ENCODE measurements at regions not wholly inside any gene's neighbourhood (a gene's known extent, or its start where the extent isn't known, plus 50 kb on each side); places are given as distances from the start of the nearest gene placed in this dataset.
"Not testable (repeated sequence)": the region's sequence is repeated elsewhere in the genome, so short reads cannot be mapped to it uniquely, and the experiment has no call there.

- DNase-seq (ENCODE audit: low read depth): no peak
Observed at GRCh38 chr15:91414124-91414523, 314.1 kb downstream of the SV2B start.

- DNase-seq (ENCODE audit: low read depth): not testable (repeated sequence)
Observed at GRCh38 chr15:91415258-91415657, 315.2 kb downstream of the SV2B start.

- no peak for DNase-seq (ENCODE audit: low read depth)
Observed at GRCh38 chr15:91420689-91421088, 320.6 kb downstream of the SV2B start.

- DNase-seq (ENCODE audit: low read depth): no peak
Observed at GRCh38 chr15:91422797-91423196, 322.7 kb downstream of the SV2B start.

GRCh38 chr15:91424001-91424400, 323.9 kb downstream of the SV2B start:
- DNase-seq (ENCODE audit: low read depth): no peak

- DNase-seq (ENCODE audit: low read depth): peak; percentile 6
Observed at GRCh38 chr15:91426412-91426811, 326.4 kb downstream of the SV2B start.

GRCh38 chr15:91429973-91430372, 329.9 kb downstream of the SV2B start:
- no peak for DNase-seq (ENCODE audit: low read depth)

- DNase-seq (ENCODE audit: low read depth): no peak
Observed at GRCh38 chr15:91431041-91431715, 331.1 kb downstream of the SV2B start.

- no peak for DNase-seq (ENCODE audit: low read depth)
Observed at GRCh38 chr15:91435113-91435512, 335.1 kb downstream of the SV2B start.

- no peak for DNase-seq (ENCODE audit: low read depth)
Observed at GRCh38 chr15:91444656-91445055, 344.6 kb downstream of the SV2B start.

GRCh38 chr15:91445695-91446228, 345.7 kb downstream of the SV2B start:
- DNase-seq (ENCODE audit: low read depth): no peak

GRCh38 chr15:91447991-91448644, 348.1 kb downstream of the SV2B start:
- DNase-seq (ENCODE audit: low read depth): no peak

- DNase-seq (ENCODE audit: low read depth): not testable (repeated sequence)
Observed at GRCh38 chr15:91453376-91453775, 353.3 kb downstream of the SV2B start.

GRCh38 chr15:91456251-91456718, 356.2 kb downstream of the SV2B start:
- DNase-seq (ENCODE audit: low read depth): peak; percentile 91

- no peak for DNase-seq (ENCODE audit: low read depth)
Observed at GRCh38 chr15:91456921-91457320, 356.9 kb downstream of the SV2B start.

- DNase-seq (ENCODE audit: low read depth): no peak
Observed at GRCh38 chr15:91461377-91461776, 361.3 kb downstream of the SV2B start.

- DNase-seq (ENCODE audit: low read depth): no peak
Observed at GRCh38 chr15:91465086-91465485, 365.0 kb downstream of the SV2B start.

GRCh38 chr15:91465696-91466095, 365.6 kb downstream of the SV2B start:
- no peak for DNase-seq (ENCODE audit: low read depth)

- no peak for DNase-seq (ENCODE audit: low read depth)
Observed at GRCh38 chr15:91468871-91469580, 369.0 kb downstream of the SV2B start.

- no peak for DNase-seq (ENCODE audit: low read depth)
Observed at GRCh38 chr15:91469632-91470567, 369.8 kb downstream of the SV2B start.

GRCh38 chr15:91471468-91471867, 371.4 kb downstream of the SV2B start:
- no peak for DNase-seq (ENCODE audit: low read depth)

- no peak for DNase-seq (ENCODE audit: low read depth)
Observed at GRCh38 chr15:91472316-91472756, 372.3 kb downstream of the SV2B start.
